AG04450 (cell line): ENCODE measurements at regions not wholly inside any gene's neighbourhood (a gene's known extent, or its start where the extent isn't known, plus 50 kb on each side); places are given as distances from the start of the nearest gene placed in this dataset.

Experiments
- CTCF ChIA-PET: fragments of 300-600, 350-600 bp; formaldehyde crosslinking; extraction: SDS; loops from one replicate; lab custom pipeline; 2022; ENCODE audit warnings: antibody characterized with exemption, inconsistent platforms; lab: Charles Lee
- POLR2A ChIA-PET: fragments of 350-600 bp; formaldehyde crosslinking; extraction: SDS; loops from one replicate; lab custom pipeline; 2021; ENCODE audit warnings: antibody characterized with exemption, inconsistent platforms; lab: Yijun Ruan, JAX
- DNase-seq: peaks from one replicate; pipeline ENCODE4 v3.0.0-alpha.2; 2011; ENCODE audit warnings: low read depth, low spot score
- H3K27ac ChIP-seq: one replicate; pipeline ENCODE4 v1.5.1; 2012; ENCODE audit warnings: low read depth, low read length, control low read depth
- H3K27me3 ChIP-seq: one replicate; pipeline ENCODE4 v1.6.0; 2012; ENCODE audit warnings: low read length; ENCODE audit not compliant: control insufficient read depth, insufficient read depth
- H3K4me3 ChIP-seq: 2 replicates; pipeline ENCODE4 v1.5.1; 2011; ENCODE audit warnings: mild to moderate bottlenecking, low read depth, low read length, control low read depth
- H3K9me3 ChIP-seq: 2 replicates; pipeline ENCODE4 v1.5.1; 2012; ENCODE audit warnings: low read length; ENCODE audit not compliant: control insufficient read depth, insufficient read depth
- TF ChIP-seq, protein P1 (sequence below): IDR thresholded peaks from 2 replicates; pipeline ENCODE4 v1.5.1; 2011; ENCODE audit warnings: low read depth, low read length, control low read depth, inconsistent platforms

GRCh38 chr10:130962240-130963051 is 349.1 kb downstream of the TCERG1L start:
- Histone ChIP-seq H3K4me3 (no peak overlapping the region), H3K27me3 (no peaks in the 10 kb centered on the region), H3K9me3 (peaks cover 74% of the 10 kb centered on the region), H3K27ac (no peak overlapping the region)
- TF ChIP-seq, protein P1, sequence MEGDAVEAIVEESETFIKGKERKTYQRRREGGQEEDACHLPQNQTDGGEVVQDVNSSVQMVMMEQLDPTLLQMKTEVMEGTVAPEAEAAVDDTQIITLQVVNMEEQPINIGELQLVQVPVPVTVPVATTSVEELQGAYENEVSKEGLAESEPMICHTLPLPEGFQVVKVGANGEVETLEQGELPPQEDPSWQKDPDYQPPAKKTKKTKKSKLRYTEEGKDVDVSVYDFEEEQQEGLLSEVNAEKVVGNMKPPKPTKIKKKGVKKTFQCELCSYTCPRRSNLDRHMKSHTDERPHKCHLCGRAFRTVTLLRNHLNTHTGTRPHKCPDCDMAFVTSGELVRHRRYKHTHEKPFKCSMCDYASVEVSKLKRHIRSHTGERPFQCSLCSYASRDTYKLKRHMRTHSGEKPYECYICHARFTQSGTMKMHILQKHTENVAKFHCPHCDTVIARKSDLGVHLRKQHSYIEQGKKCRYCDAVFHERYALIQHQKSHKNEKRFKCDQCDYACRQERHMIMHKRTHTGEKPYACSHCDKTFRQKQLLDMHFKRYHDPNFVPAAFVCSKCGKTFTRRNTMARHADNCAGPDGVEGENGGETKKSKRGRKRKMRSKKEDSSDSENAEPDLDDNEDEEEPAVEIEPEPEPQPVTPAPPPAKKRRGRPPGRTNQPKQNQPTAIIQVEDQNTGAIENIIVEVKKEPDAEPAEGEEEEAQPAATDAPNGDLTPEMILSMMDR: no peak
- ChIA-PET POLR2A (no interaction called here), CTCF (no interaction called here)
- DNase-seq: no peak

DNA sequence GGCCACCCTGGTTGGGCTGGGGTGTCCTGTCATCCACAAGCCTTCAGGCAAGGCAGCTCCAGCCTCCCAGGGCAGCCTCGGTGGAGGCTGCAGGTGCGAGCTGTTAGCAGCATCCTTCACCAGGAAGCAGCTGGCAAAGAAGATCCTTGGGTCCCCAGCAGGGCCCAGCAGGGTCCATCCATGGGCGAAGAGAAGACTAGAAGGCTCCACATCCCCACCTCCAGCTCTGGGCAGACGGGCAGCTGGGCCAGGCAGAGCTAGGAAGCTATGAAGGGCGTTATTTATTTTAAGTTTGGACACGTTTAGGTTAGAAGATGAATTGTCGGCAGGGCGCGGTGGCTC is 348.5 kb downstream of the TCERG1L start:
- DNase-seq: no peak
- Histone ChIP-seq H3K27ac (no peak overlapping the region), H3K27me3 (no peaks in the 10 kb centered on the region), H3K9me3 (peaks cover 72% of the 10 kb centered on the region), H3K4me3 (no peak overlapping the region)
- TF ChIP-seq, protein P1: no peak
- POLR2A ChIA-PET: no interaction called here
- CTCF ChIA-PET: no interaction called here

- no peaks in the 10 kb centered on the region for H3K27me3 ChIP-seq
- no peak overlapping the region for H3K27ac ChIP-seq
- ChIA-PET POLR2A (no interaction called here), CTCF (no interaction called here)
- TF ChIP-seq, protein P1: no peak
- no peak for DNase-seq
- H3K4me3 ChIP-seq: no peak overlapping the region
- H3K9me3 ChIP-seq: peaks cover 74% of the 10 kb centered on the region
Observed at GRCh38 chr10:130963786-130964522, 347.6 kb downstream of the TCERG1L start.

- H3K4me3 ChIP-seq: no peak overlapping the region
- DNase-seq: no peak
- H3K27me3 ChIP-seq: no peaks in the 10 kb centered on the region
- H3K9me3 ChIP-seq: peaks cover 68% of the 10 kb centered on the region
- H3K27ac ChIP-seq: no peak overlapping the region
- POLR2A ChIA-PET: no interaction called here
- TF ChIP-seq, protein P1: no peak
- CTCF ChIA-PET: no interaction called here
Observed at GRCh38 chr10:130964771-130965170, 346.8 kb downstream of the TCERG1L start.

GRCh38 chr10:130967161-130967560 is 344.4 kb downstream of the TCERG1L start:
- DNase-seq: no peak
- ChIA-PET CTCF (no interaction called here), POLR2A (no interaction called here)
- Histone ChIP-seq H3K4me3 (no peak overlapping the region), H3K27me3 (no peaks in the 10 kb centered on the region), H3K27ac (no peak overlapping the region), H3K9me3 (peaks cover 69% of the 10 kb centered on the region)
- TF ChIP-seq, protein P1: no peak
